Duodenal mucosa (tissue), 2 donors: ENCODE measurements at regions not wholly inside any gene's neighbourhood (a gene's known extent, or its start where the extent isn't known, plus 50 kb on each side); places are given as distances from the start of the nearest gene placed in this dataset.
"Not testable (repeated sequence)": the region's sequence is repeated elsewhere in the genome, so short reads cannot be mapped to it uniquely, and the experiment has no call there.

Experiments used
- H3K27ac ChIP-seq: one replicate; pipeline ENCODE4 v1.7.0; 2013; ENCODE audit warnings: low read depth, low read length
- H3K27me3 ChIP-seq, 2 donors: one replicate each; pipeline ENCODE4 v1.7.0; 2013; ENCODE audit warnings: low read length in 2 of 2, control low read depth in 1 of 2; ENCODE audit not compliant: insufficient read depth in 2 of 2, control insufficient read depth in 1 of 2
- H3K36me3 ChIP-seq, 2 donors: one replicate each; pipeline ENCODE4 v1.7.0; 2013; ENCODE audit warnings: low read length in 2 of 2, control low read depth in 1 of 2; ENCODE audit not compliant: insufficient read depth in 2 of 2, control insufficient read depth in 1 of 2
- H3K4me1 ChIP-seq, 2 donors: one replicate each; pipeline ENCODE4 v1.7.0; 2013; ENCODE audit warnings: low read length in 2 of 2, control low read depth in 1 of 2; ENCODE audit not compliant: insufficient read depth in 2 of 2, control insufficient read depth in 1 of 2
- H3K4me3 ChIP-seq, 2 donors: one replicate each; pipeline ENCODE4 v1.7.0; 2013; ENCODE audit warnings: low read length in 2 of 2, low read depth in 1 of 2
- H3K9ac ChIP-seq, 2 donors: one replicate each; pipeline ENCODE4 v1.7.0; 2013; ENCODE audit warnings: low read length in 2 of 2, low read depth in 1 of 2
- H3K9me3 ChIP-seq, 2 donors: one replicate each; pipeline ENCODE4 v1.7.0; 2013; ENCODE audit warnings: low read length in 2 of 2, control low read depth in 1 of 2; ENCODE audit not compliant: control insufficient read depth in 1 of 2

DNA sequence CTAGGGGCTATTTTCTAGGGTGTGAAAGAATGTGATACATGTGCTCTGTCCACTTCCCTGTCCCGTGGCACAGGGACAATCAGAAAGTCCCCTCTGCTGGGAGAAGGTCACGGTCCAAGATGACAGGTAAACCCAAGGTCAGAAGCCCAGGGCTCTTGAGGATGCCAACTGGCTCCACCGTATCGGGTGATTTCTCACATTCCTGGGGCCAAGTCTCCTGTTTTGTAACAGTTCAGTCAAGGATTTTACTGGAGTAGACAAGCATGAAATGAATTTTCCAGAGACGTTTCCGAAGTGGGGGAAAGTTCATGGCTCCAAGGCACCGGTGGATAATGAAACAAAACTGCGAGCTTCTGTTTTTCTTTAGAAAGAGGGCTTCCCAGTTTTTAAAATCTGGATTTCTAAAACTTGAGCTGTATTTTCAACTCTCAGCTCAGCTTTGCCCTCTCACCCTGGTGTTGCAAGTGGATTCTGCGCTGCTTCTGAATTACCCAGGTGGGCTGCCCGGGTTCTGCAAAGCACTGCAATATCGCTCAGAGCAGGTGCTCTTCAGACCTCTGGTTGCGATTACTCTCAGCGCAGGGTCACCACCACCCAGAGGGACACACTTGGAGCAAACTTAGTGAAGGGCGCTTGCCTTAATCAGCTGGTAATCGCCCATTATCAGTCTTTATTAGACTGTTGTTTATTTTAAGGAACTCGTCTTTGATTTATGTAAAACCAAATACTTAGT, 64.4 kb upstream of the TMEM170B start:
- peaks cover 0 to 3% of the 10 kb centered on the region in 2 donors for H3K27me3 ChIP-seq
- H3K9me3 ChIP-seq: no peaks in the 10 kb centered on the region
- no peaks in the 10 kb centered on the region for H3K36me3 ChIP-seq
- H3K9ac ChIP-seq: no peak overlapping the region
- H3K27ac ChIP-seq: peak overlapping the region; percentile 38
- peak overlapping the region; percentile 42 to 57 for H3K4me3 ChIP-seq
- no peaks in the 10 kb centered on the region for H3K4me1 ChIP-seq

DNA sequence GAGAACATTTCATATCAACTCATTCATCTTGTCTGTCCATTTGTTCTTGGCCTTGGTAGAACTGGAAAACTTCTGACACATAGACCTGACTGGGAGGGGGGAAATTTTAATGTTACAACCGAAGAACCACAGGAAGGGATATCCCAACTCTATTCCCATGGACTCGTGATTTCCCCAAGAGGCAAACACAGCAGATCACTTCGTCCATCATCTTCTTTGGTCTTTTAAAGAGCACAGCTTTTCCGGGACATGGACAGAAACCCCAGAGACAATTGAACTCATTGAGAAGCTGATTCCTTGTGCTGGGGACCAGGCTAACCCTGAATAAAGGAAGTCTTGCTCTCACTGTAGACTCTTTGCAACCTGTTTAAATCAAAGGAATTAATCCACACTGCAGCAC, 66.3 kb upstream of the TMEM170B start:
- no peak overlapping the region for H3K4me3 ChIP-seq
- no peaks in the 10 kb centered on the region for H3K4me1 ChIP-seq
- H3K27ac ChIP-seq: no peak overlapping the region
- H3K27me3 ChIP-seq: peaks cover 0 to 3% of the 10 kb centered on the region in 2 donors
- H3K36me3 ChIP-seq: no peaks in the 10 kb centered on the region
- no peak overlapping the region for H3K9ac ChIP-seq
- H3K9me3 ChIP-seq: no peaks in the 10 kb centered on the region

DNA sequence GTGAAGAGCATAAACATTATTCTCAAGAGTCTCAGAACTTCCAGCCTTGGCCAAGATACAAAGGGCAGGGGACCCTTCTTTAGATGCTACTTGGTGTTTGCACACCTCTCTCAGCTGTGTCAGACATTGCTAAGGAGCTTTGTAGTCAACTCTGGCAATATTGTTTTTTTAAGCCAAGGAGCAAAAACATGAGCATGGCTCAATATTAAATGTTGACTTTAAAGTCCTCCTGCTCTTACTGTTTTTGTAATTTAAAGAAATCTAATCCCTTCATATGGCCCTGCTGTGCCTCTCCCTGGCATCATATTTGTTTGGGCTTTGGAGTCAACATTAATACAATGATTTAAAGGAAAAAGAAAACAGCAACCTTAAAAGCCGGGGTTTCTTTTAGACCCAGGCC, 67.9 kb upstream of the TMEM170B start:
- H3K4me3 ChIP-seq: no peak overlapping the region
- no peaks in the 10 kb centered on the region for H3K4me1 ChIP-seq
- no peak overlapping the region for H3K9ac ChIP-seq
- no peaks in the 10 kb centered on the region for H3K9me3 ChIP-seq
- H3K36me3 ChIP-seq: no peaks in the 10 kb centered on the region
- peaks cover 0 to 3% of the 10 kb centered on the region in 2 donors for H3K27me3 ChIP-seq
- H3K27ac ChIP-seq: no peak overlapping the region

DNA sequence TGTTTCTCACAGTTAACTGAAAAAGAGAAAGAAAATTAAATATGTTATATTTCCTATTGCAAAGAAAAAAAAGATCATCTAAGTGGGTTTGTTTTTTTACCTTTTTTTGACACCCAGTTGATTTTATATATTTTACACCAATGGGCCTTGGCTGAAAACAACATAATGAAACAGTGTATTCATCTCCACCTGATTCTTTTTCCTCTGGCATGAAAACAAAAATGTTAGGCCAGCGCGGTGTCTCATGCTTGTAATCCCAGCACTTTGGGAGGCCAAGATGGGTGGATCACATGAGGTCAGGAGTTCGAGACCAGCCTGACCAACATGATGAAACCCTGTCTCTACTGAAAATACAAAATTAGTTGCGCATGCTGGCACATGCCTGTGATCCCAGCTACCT, 69.3 kb upstream of the TMEM170B start:
- not testable (repeated sequence) for H3K36me3 ChIP-seq, H3K9me3 ChIP-seq, H3K27me3 ChIP-seq, H3K4me1 ChIP-seq, H3K4me3 ChIP-seq, H3K9ac ChIP-seq, H3K27ac ChIP-seq

DNA sequence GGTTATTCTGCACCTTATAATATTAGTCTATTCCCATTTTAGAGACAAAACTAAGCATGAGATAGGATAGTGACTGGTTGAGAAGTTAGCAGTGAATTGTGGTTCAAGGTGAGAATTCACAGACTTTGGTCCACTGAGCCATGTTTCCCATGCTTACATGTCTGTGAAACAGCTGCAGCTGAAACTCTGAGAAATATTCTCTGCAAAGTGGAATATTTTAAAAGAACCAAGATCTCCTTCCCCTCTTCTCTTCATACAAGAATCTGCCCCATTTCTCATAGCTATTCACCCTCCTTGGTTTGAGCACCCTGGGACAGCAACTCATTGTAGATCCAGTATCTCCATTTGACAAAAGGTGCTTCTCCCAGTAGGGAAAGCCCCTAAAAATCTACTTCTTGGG, 70.2 kb upstream of the TMEM170B start:
- no peak overlapping the region for H3K27ac ChIP-seq
- no peaks in the 10 kb centered on the region for H3K9me3 ChIP-seq
- no peak overlapping the region for H3K4me3 ChIP-seq
- no peaks in the 10 kb centered on the region for H3K4me1 ChIP-seq
- H3K27me3 ChIP-seq: no peaks in the 10 kb centered on the region
- no peaks in the 10 kb centered on the region for H3K36me3 ChIP-seq
- H3K9ac ChIP-seq: no peak overlapping the region

DNA sequence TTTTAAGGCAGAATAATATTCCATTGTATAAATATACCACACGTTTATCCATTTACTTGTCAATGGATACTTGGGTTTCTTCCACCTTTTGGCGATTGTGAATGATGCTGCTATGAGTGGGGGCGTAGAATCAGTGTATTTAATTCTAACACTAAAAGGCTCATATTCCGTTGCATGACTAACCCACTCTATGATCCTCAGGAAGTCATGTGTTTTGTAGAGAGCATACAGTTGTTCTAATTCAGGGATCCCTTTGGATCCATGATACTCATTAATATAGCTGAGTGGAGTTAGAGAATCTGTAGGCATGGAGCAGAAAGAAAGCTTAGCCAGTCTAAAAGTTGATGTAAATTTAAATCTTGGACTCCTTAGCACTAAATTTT, 74.2 kb upstream of the TMEM170B start:
- Histone ChIP-seq H3K4me3 (no peak overlapping the region), H3K36me3 (no peaks in the 10 kb centered on the region), H3K4me1 (peaks cover 7 to 15% of the 10 kb centered on the region in 2 donors), H3K27ac (no peak overlapping the region), H3K9ac (no peak overlapping the region), H3K27me3 (no peaks in the 10 kb centered on the region), H3K9me3 (no peaks in the 10 kb centered on the region)

DNA sequence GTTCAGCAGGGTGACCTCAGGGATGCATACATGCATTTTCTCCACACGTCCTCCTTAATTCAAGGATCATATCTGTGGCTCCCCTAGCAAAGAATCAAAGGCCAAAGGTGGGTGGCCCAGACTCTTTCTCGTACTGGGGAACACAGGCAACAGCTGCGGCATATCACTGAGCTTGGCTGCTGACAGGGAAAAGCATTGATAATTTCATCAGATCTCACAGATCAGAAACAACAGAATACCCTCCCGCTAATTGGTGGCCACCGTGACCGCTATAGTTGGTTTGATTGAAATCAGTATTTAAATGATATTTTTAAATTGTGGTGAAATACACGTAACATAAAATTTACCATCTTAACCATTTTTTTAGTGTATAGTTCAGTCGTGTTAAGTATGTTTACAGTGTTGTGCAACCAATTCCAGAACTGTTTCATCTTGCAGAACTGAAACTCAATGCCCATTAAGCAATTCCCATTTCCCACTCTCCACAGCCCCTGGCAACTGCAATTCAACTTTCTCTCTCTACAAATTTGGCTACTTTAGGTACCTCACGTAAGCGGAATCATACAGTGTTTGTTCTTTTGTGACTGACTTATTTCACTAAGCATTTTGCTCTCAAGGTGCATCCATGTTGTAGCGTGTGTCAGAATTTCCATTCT, 74.7 kb upstream of the TMEM170B start:
- Histone ChIP-seq H3K9me3 (no peaks in the 10 kb centered on the region), H3K9ac (no peak overlapping the region), H3K36me3 (no peaks in the 10 kb centered on the region), H3K4me1 (peaks cover 7 to 15% of the 10 kb centered on the region in 2 donors), H3K27ac (no peak overlapping the region), H3K27me3 (no peaks in the 10 kb centered on the region), H3K4me3 (no peak overlapping the region)

DNA sequence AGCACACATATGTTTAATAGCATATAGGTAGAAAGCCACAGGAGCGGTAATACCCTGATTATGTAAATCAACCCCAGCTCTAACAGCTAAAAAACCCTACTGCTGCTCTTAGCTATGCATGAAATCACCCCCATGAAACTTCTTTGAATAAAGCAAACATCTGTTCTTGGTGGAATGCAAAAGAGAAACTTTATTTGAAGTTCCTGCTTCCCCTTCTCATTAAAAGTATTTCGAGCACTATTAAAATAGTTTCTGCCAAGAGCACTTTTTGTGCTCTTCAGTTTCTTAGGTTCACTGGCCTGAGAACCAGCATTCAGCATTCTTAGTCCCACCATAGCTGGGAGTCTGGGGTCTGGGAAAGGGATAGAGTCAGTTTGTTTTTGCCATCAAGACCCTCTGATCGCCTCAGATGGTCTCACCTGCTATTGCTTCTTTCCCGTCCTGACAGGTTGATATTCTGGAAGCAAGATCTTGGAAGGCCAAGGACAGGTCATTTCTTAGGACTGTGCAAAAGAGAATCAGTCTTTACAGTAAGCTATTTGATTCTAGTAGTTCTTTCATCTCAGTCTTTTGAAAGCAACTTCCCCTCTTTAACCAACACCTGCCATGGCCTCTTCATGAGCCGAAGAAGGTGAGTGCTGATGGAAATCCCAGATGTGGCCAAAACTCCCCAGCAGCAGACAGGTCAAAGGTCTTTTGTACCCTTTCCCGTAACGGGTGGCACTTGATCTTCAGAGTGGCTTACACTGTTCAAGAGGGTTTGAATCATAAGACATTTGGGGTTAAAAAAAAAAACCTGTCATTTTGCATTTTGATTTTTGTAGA, 76.5 kb upstream of the TMEM170B start:
- H3K27ac ChIP-seq: no peak overlapping the region
- H3K9me3 ChIP-seq: no peaks in the 10 kb centered on the region
- peaks cover 7 to 15% of the 10 kb centered on the region in 2 donors for H3K4me1 ChIP-seq
- H3K36me3 ChIP-seq: no peaks in the 10 kb centered on the region
- no peak overlapping the region for H3K4me3 ChIP-seq
- H3K9ac ChIP-seq: no peak overlapping the region
- no peaks in the 10 kb centered on the region for H3K27me3 ChIP-seq

DNA sequence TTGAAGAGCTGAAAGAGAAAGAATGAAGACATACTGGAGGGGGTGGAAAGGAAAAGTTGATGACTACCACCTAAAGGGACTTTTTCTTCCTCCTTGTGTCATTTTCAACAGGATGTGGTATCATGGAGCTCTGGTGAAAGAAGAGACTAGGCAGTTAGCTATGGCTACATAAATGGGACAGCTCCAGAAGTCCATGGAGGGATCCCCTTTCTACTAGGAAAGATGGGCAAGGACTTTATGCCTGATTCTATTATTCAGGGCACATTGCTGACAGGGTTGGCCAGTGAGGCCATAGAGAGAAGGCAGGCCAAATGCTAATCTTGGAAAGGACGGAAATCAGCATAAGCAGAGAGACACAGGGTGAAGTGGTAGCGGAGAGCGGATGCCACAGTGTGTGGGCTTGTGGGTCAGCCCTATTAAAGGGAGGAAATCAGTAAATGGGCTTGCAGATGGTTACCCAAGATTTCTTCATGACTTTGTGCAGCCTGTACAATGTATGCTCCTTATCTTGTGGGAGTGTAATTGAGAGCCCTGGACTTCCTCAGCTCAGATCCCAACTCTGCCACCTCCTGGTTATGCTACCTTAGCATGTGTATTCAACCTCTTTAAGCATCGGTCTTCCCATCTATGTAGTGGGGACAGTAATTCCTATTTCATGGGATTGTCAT, 77.4 kb upstream of the TMEM170B start:
- Histone ChIP-seq H3K9ac (no peak overlapping the region), H3K27me3 (no peaks in the 10 kb centered on the region), H3K9me3 (no peaks in the 10 kb centered on the region), H3K36me3 (no peaks in the 10 kb centered on the region), H3K27ac (no peak overlapping the region), H3K4me3 (no peak overlapping the region), H3K4me1 (peaks cover 7 to 15% of the 10 kb centered on the region in 2 donors)
